Activated CD4-positive, alpha-beta memory T cell treated with anti-CD3 and anti-CD28 coated beads, Interleukin-2, amount 10 ng/mL, durations not matched to agents 7 days and 5 days (primary cell): ENCODE measurements at regions not wholly inside any gene's neighbourhood (a gene's known extent, or its start where the extent isn't known, plus 50 kb on each side); places are given as distances from the start of the nearest gene placed in this dataset.

Source experiments
- CTCF ChIA-PET: fragments of 350-600 bp; sonication (Branson Sonifier 250); formaldehyde crosslinking; loops from one replicate; lab custom pipeline; 2021; ENCODE audit warnings: antibody characterized with exemption, inconsistent platforms; lab: Charles Lee
- POLR2A ChIA-PET: fragments of 350-600 bp; sonication (Branson Sonifier 250); formaldehyde crosslinking; loops from one replicate; lab custom pipeline; 2021; ENCODE audit warnings: antibody characterized with exemption; lab: Charles Lee
- DNase-seq: peaks from one replicate; pipeline ENCODE4 v3.0.0-alpha.2; 2020
- H3K27ac Mint-ChIP-seq: one replicate; pipeline ENCODE4 v1.8.0; 2021; ENCODE audit warnings: mild to moderate bottlenecking, mixed read lengths
- H3K27me3 Mint-ChIP-seq: one replicate; pipeline ENCODE4 v1.8.0; 2021; ENCODE audit warnings: mixed read lengths
- H3K36me3 Mint-ChIP-seq: one replicate; pipeline ENCODE4 v1.8.0; 2021; ENCODE audit warnings: low read depth, mixed read lengths
- H3K4me1 Mint-ChIP-seq: one replicate; pipeline ENCODE4 v1.8.0; 2021; ENCODE audit warnings: mixed read lengths
- H3K4me3 Mint-ChIP-seq: one replicate; pipeline ENCODE4 v1.8.0; 2021; ENCODE audit warnings: mild to moderate bottlenecking, mixed read lengths
- H3K9me3 Mint-ChIP-seq: one replicate; pipeline ENCODE4 v1.8.0; 2021; ENCODE audit warnings: mixed read lengths

GRCh38 chr10:117720931-117721835 is 178.6 kb downstream of the EMX2 start:
- Mint-ChIP-seq H3K27ac (no peak overlapping the region), H3K9me3 (no peaks in the 10 kb centered on the region), H3K4me1 (no peaks in the 10 kb centered on the region), H3K36me3 (no peaks in the 10 kb centered on the region), H3K4me3 (no peak overlapping the region), H3K27me3 (peaks cover 2% of the 10 kb centered on the region)
- ChIA-PET POLR2A (no interaction called here), CTCF (no interaction called here)
- DNase-seq = no peak

DNA sequence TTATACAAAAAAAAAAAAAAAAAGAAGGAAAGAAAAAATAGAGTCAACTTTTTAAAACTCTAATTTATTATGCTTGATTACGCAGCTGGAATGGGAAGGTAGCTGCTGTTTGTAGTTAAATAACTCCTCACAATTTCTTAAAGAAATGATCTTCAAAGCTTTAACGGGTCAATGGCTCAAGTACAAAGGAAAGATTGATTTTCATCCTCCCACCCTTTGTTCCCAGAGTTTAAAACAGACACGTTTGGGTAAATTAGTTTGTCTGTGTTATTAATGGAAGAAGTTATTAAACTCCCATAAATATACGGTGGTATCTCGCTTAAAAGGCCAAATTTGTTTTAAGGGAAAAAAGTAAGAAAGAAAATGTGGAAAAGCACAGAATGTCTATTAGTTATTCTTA is 179.3 kb downstream of the EMX2 start:
- no peaks in the 10 kb centered on the region for H3K36me3 Mint-ChIP-seq
- no peak overlapping the region for H3K4me3 Mint-ChIP-seq

DNA sequence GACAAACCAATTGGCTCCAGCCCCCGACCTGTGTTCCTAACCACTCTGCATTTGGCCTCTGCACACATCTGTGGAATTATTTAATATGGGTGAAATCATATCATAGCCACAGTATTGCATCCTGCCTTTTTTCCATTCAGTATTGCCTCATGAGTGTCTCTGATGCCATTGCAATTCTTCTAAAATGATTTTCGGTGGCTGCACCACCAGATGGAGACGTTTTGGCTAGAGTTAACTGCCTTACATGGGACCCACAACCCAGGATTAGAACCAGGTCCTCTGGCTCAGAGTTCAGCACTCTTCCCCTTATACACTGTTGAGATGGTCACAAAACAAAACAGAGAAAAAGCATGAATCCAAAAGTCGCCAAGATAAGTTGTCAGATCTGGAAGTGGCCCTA is 180.8 kb downstream of the EMX2 start:
- Mint-ChIP-seq H3K4me1 (no peaks in the 10 kb centered on the region), H3K4me3 (no peak overlapping the region), H3K27ac (no peak overlapping the region), H3K27me3 (peaks cover 2% of the 10 kb centered on the region), H3K36me3 (no peaks in the 10 kb centered on the region), H3K9me3 (no peaks in the 10 kb centered on the region)
- no peak for DNase-seq
- CTCF ChIA-PET = no interaction called here
- POLR2A ChIA-PET = no interaction called here

More for the DNA sequence above, 179.3 kb downstream of the EMX2 start:
- CTCF ChIA-PET = no interaction called here
- Mint-ChIP-seq H3K27ac (no peak overlapping the region), H3K9me3 (no peaks in the 10 kb centered on the region), H3K4me1 (no peaks in the 10 kb centered on the region), H3K27me3 (peaks cover 2% of the 10 kb centered on the region)
- POLR2A ChIA-PET = no interaction called here
- no peak for DNase-seq

DNA sequence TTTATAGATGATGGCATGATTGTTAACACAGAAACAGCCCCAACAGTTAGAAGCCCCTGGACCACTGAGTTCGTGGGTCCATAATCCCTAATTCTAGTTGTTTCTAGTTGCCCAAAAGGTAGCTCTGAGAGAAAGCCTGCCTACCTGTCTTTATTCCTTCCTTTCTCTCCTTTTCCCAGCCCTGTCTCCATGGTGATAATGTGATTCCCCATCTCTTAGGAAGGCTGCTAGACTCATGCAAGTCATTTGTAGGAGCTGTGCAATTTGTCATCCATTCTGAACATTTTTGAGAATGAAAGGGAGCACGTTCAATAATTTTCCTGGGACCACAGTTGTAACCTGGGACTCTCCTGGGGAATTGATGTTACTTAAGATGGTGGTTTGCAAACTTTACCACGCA is 183.4 kb downstream of the EMX2 start:
- no peak for DNase-seq
- H3K9me3 Mint-ChIP-seq = no peaks in the 10 kb centered on the region
- peaks cover 2% of the 10 kb centered on the region for H3K27me3 Mint-ChIP-seq
- H3K27ac Mint-ChIP-seq = no peak overlapping the region
- ChIA-PET CTCF (interaction anchor here (0.9 kb wide), 1 partner anchor 229 kb away, joined by 3 read pairs; no protein-coding TSS in a partner anchor), POLR2A (no interaction called here)
- H3K4me1 Mint-ChIP-seq = no peaks in the 10 kb centered on the region
- no peaks in the 10 kb centered on the region for H3K36me3 Mint-ChIP-seq
- no peak overlapping the region for H3K4me3 Mint-ChIP-seq

DNA sequence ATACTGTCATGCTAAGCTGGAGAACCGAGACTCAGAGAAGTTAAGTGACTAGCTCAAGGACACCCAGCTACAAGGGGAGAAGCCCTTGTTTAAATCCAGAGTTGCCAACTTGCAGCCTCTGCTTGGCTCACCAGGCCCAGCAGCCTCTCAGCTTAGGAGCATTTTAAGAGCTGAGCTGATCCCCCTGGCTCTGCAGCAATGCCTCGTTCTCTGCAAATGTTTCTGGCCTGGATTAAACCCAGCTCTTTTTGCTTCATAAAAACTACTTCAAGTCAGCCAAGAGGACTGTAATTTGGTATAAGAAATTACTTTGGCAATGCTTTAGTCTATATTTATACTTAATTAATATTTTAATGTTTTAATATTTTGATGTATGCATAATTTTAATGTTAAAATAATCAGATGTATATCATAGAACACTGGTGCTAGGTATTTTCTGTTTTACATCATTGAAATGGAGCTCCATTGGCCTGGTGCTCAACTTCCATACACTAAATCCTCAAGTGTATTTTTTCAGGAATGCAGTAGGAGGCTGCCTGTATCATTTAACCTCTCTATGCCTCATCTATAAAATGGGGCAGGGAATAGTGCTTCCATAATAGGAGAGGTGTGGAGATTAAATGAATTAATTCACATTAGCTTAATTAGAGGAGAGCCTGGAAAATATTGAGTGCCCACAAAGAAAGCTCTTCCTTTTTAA is 184.2 kb downstream of the EMX2 start:
- DNase-seq = no peak
- peaks cover 2% of the 10 kb centered on the region for H3K27me3 Mint-ChIP-seq
- H3K36me3 Mint-ChIP-seq = no peaks in the 10 kb centered on the region
- H3K4me1 Mint-ChIP-seq = no peaks in the 10 kb centered on the region
- CTCF ChIA-PET = interaction anchor here (0.9 kb wide), 1 partner anchor 230 kb away, joined by 3 read pairs; no protein-coding TSS in a partner anchor
- H3K4me3 Mint-ChIP-seq = no peak overlapping the region
- H3K27ac Mint-ChIP-seq = no peak overlapping the region
- no peaks in the 10 kb centered on the region for H3K9me3 Mint-ChIP-seq
- POLR2A ChIA-PET = no interaction called here

- Mint-ChIP-seq H3K9me3 (no peaks in the 10 kb centered on the region), H3K4me3 (no peak overlapping the region), H3K27me3 (peaks cover 5% of the 10 kb centered on the region), H3K27ac (no peak overlapping the region), H3K36me3 (no peaks in the 10 kb centered on the region), H3K4me1 (no peaks in the 10 kb centered on the region)
- no peak for DNase-seq
- ChIA-PET POLR2A (no interaction called here), CTCF (no interaction called here)
These were observed 184.9 kb downstream of the EMX2 start for GRCh38 chr10:117727421-117727820.

DNA sequence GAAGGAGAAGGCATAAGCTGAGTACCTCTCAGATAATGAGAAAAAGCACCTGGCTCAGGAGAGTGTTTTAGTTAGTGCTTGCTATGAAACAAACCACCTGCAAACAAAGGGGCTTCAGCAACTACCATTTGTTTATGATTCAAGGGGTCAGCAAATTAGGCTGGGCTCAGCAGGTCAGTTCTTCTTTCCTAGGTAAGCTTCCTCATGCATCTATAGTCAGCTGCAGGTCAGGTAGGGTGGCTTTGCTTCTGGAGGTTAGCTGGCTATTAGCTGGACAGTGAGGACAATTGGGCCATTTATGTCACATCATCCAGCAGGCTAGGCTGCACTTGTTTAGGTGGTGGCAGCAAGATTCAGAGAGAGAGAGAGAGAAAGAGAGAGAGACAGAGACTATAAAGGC is 185.5 kb downstream of the EMX2 start:
- Mint-ChIP-seq H3K27me3 (peaks cover 6% of the 10 kb centered on the region), H3K4me1 (no peaks in the 10 kb centered on the region), H3K4me3 (no peak overlapping the region), H3K27ac (no peak overlapping the region), H3K36me3 (no peaks in the 10 kb centered on the region), H3K9me3 (no peaks in the 10 kb centered on the region)
- POLR2A ChIA-PET = no interaction called here
- CTCF ChIA-PET = no interaction called here
- DNase-seq = no peak

GRCh38 chr10:117729156-117729555 is 186.6 kb downstream of the EMX2 start:
- no peak overlapping the region for H3K4me3 Mint-ChIP-seq
- no peaks in the 10 kb centered on the region for H3K4me1 Mint-ChIP-seq
- ChIA-PET CTCF (no interaction called here), POLR2A (no interaction called here)
- no peaks in the 10 kb centered on the region for H3K36me3 Mint-ChIP-seq
- no peak overlapping the region for H3K27ac Mint-ChIP-seq
- H3K27me3 Mint-ChIP-seq = peaks cover 11% of the 10 kb centered on the region
- no peaks in the 10 kb centered on the region for H3K9me3 Mint-ChIP-seq
- DNase-seq = no peak

DNA sequence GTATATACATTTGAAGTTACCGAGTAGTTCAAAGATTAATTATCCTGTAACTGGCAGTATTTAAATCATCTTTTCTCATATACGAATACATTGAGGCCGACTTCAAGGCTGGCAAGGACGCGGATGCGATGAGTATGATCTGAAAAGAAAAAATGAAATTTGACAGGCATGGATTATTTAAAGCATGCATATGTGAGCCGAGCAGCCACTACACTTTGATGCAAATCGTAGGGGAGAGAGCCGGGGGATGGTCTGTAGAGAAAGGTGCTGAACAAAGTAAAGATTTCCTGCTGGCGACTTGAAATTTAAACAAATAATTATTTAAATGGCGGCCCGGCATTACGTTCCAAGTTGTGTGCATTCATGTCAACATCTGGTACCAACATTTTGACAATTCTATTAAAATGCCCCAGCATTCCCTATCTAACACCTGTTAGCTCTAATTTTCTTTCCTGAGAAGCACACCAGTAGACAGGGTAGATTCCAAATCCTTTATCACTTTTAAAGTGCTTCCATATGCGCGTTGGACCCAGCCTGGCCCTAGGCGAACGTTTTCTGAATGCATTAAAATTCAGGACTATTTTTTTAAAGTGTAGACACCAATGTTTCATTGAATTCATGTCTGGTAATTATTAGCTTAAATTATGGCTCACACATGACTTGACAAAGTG is 188.7 kb downstream of the EMX2 start:
- Mint-ChIP-seq H3K27me3 (peaks cover 27% of the 10 kb centered on the region), H3K36me3 (no peaks in the 10 kb centered on the region), H3K4me3 (no peak overlapping the region), H3K4me1 (no peaks in the 10 kb centered on the region), H3K27ac (no peak overlapping the region), H3K9me3 (no peaks in the 10 kb centered on the region)
- CTCF ChIA-PET = no interaction called here
- DNase-seq = no peak
- POLR2A ChIA-PET = no interaction called here

GRCh38 chr10:117734731-117735405 is 192.3 kb downstream of the EMX2 start:
- POLR2A ChIA-PET = no interaction called here
- Mint-ChIP-seq H3K36me3 (no peaks in the 10 kb centered on the region), H3K27me3 (peaks cover 31% of the 10 kb centered on the region), H3K4me3 (no peak overlapping the region), H3K27ac (no peak overlapping the region), H3K9me3 (no peaks in the 10 kb centered on the region), H3K4me1 (no peaks in the 10 kb centered on the region)
- no peak for DNase-seq
- CTCF ChIA-PET = no interaction called here

GRCh38 chr10:117736655-117737054 is 194.1 kb downstream of the EMX2 start:
- no peak overlapping the region for H3K27ac Mint-ChIP-seq
- H3K9me3 Mint-ChIP-seq = no peaks in the 10 kb centered on the region
- H3K4me1 Mint-ChIP-seq = no peaks in the 10 kb centered on the region
- POLR2A ChIA-PET = no interaction called here
- peaks cover 31% of the 10 kb centered on the region for H3K27me3 Mint-ChIP-seq
- H3K36me3 Mint-ChIP-seq = no peaks in the 10 kb centered on the region
- no peak for DNase-seq
- CTCF ChIA-PET = no interaction called here
- H3K4me3 Mint-ChIP-seq = no peak overlapping the region

DNA sequence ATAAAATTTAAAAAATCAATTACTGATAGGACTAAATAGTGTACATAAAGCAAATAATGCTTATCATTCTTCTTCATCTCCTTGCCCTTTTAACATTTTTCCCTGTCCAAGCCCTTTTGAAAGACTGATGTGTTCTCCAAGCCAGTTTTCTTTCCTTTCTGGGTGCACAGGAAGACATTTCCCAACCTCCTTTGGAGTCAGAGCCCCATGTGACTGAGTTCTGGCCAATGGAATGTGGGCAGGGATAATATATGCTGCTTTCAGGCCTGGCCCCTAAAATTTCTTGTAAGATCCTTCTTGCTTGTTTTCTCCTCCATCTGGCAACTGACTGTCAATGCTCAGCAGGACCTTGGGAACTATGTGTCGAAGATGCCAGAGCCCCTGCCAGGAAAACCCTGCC is 197.5 kb downstream of the EMX2 start:
- POLR2A ChIA-PET = no interaction called here
- CTCF ChIA-PET = no interaction called here
- no peak for DNase-seq
- H3K36me3 Mint-ChIP-seq = no peaks in the 10 kb centered on the region
- no peak overlapping the region for H3K27ac Mint-ChIP-seq
- H3K9me3 Mint-ChIP-seq = no peaks in the 10 kb centered on the region
- H3K27me3 Mint-ChIP-seq = peaks cover 15% of the 10 kb centered on the region
- H3K4me1 Mint-ChIP-seq = no peaks in the 10 kb centered on the region
- H3K4me3 Mint-ChIP-seq = no peak overlapping the region
